ENCODE measurements at regions not wholly inside any gene's neighbourhood (a gene's known extent, or its start where the extent isn't known, plus 50 kb on each side); places are given as distances from the start of the nearest gene placed in this dataset.

- no peak for ATAC-seq
- TF ChIP-seq ISL1 (CRISPR knock-in tag; IDR thresholded peaks at IDR 0.05) (no peak), RARB (CRISPR knock-in tag; IDR thresholded peaks at IDR 0.05) (no peak), TOX (CRISPR knock-in tag; IDR thresholded peaks at IDR 0.05; ENCODE audit: borderline replicate concordance) (no peak), PATZ1 (CRISPR knock-in tag; IDR thresholded peaks at IDR 0.05; ENCODE audit: borderline replicate concordance) (no peak), CSDC2 (CRISPR knock-in tag; IDR thresholded peaks at IDR 0.05) (no peak), ZFP30 (CRISPR knock-in tag; IDR thresholded peaks at IDR 0.05) (no peak), CREB5 (CRISPR knock-in tag; IDR thresholded peaks at IDR 0.05; ENCODE audit: low read depth) (no peak), CSRNP3 (CRISPR knock-in tag; IDR thresholded peaks at IDR 0.05) (no peak), PPARA (CRISPR knock-in tag; IDR thresholded peaks at IDR 0.05; ENCODE audit: borderline replicate concordance) (no peak), OSR1 (CRISPR knock-in tag; IDR thresholded peaks at IDR 0.05) (no peak), BACH2 (CRISPR knock-in tag; IDR thresholded peaks at IDR 0.05; ENCODE audit: borderline replicate concordance) (no peak), GLIS3 (CRISPR knock-in tag; IDR thresholded peaks at IDR 0.05) (no peak), ZNF70 (CRISPR knock-in tag; IDR thresholded peaks at IDR 0.05) (no peak), ZNF565 (CRISPR knock-in tag; conservative IDR thresholded peaks at IDR 0.05; ENCODE audit: low read depth) (no peak)
Observed at GRCh38 chr13:33932769-33933406, 114.9 kb downstream of the RFC3 start.

- TF ChIP-seq ZC3H10 (CRISPR knock-in tag; IDR thresholded peaks at IDR 0.05) (no peak), RARB (CRISPR knock-in tag; IDR thresholded peaks at IDR 0.05) (no peak), TSHZ2 (CRISPR knock-in tag; IDR thresholded peaks at IDR 0.05) (no peak), ARNTL (CRISPR knock-in tag; IDR thresholded peaks at IDR 0.05; ENCODE audit: borderline replicate concordance, low read depth) (no peak), OSR1 (CRISPR knock-in tag; IDR thresholded peaks at IDR 0.05) (no peak), PATZ1 (CRISPR knock-in tag; IDR thresholded peaks at IDR 0.05; ENCODE audit: borderline replicate concordance) (no peak), ZNF8 (CRISPR knock-in tag; IDR thresholded peaks at IDR 0.05) (no peak), BACH2 (CRISPR knock-in tag; IDR thresholded peaks at IDR 0.05; ENCODE audit: borderline replicate concordance) (no peak), CREB5 (CRISPR knock-in tag; IDR thresholded peaks at IDR 0.05; ENCODE audit: low read depth) (no peak), TCF4 (CRISPR knock-in tag; IDR thresholded peaks at IDR 0.05; ENCODE audit: borderline replicate concordance) (no peak), CSDC2 (CRISPR knock-in tag; IDR thresholded peaks at IDR 0.05) (no peak)
- ATAC-seq = no peak
Observed at GRCh38 chr13:33933810-33934209, 115.9 kb downstream of the RFC3 start.

Data from SK-N-SH treated with all-trans-retinoic acid at 6 μM for 48 hours (cell line).